TTC549 (cell line): ENCODE measurements at regions not wholly inside any gene's neighbourhood (a gene's known extent, or its start where the extent isn't known, plus 50 kb on each side); places are given as distances from the start of the nearest gene placed in this dataset.

Source experiments
- FAIRE-seq: peaks from 2 replicates; lab custom pipeline; 2012; peaks lifted over from hg19 to GRCh38; lab: Jason Lieb, UNC

GRCh38 chr2:118698564-118698963 lies 148.9 kb downstream of the EN1 start:
- no peak for FAIRE-seq

- FAIRE-seq = no peak
Measured at GRCh38 chr2:118697781-118698180, 149.7 kb downstream of the EN1 start.

DNA sequence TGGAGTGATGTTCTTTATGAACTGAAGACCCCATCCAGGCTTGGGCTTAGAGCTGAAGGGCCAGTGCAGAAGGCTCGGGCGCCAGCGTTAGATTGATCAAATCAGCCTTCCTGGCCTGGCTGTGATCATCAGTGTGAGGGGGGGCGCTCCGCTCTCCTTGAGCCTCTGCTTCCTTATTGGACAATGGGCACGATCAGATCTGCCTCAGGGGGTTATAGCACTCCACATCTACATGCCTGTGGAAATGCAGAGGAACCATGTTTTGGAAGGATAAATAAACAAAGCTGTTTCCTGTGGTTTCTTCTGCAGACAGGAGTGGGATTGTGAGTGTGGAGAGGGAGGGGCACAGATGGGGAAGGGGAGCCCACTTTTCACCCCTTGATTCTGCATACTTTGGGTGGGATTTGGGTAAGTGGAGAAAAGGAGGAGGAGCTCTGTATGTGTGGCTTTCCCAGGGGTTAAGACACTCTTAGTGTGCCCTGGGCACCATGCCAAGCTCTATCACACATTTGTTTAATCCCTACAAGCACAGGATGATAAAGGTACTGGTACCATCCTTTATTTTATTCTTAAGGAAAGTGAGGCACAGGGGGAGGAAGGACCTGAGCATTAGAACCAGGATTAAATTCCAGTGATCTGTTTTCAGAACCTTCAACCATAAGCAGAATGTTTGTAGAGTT lies 150.5 kb downstream of the EN1 start:
- FAIRE-seq = no peak

DNA sequence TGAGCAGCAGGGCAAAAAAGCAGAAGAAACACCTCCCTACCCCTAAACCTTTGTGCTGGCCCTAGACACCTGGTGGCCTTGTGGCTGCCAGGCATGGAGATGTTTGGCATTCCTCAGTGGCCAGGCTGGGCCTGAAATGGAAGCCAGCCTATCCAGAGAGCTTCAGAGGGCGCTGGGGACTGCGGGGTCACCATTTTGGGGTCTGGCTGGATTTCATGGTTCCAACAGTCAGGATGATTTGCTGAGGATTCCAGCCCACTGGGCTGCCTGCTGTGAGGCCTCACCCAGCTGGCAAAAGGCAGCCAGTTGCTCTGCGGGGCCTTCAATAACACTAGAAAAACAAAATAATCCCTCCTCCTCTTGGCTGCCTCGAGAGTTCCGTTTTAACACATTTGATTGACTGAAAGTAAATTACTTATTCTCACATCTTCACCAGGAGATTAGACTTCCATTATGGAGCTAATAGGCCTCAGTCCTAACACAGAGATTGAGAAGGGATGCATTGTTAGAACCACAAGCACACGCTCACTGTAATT lies 154.1 kb downstream of the EN1 start:
- no peak for FAIRE-seq

GRCh38 chr2:118689874-118690273 lies 157.6 kb downstream of the EN1 start:
- FAIRE-seq = no peak

GRCh38 chr2:118689456-118689855 lies 158.0 kb downstream of the EN1 start:
- FAIRE-seq = no peak

- FAIRE-seq = no peak
Measured at GRCh38 chr2:118689033-118689432, 158.4 kb downstream of the EN1 start.

GRCh38 chr2:118687698-118688097 lies 159.8 kb downstream of the EN1 start:
- FAIRE-seq = no peak

DNA sequence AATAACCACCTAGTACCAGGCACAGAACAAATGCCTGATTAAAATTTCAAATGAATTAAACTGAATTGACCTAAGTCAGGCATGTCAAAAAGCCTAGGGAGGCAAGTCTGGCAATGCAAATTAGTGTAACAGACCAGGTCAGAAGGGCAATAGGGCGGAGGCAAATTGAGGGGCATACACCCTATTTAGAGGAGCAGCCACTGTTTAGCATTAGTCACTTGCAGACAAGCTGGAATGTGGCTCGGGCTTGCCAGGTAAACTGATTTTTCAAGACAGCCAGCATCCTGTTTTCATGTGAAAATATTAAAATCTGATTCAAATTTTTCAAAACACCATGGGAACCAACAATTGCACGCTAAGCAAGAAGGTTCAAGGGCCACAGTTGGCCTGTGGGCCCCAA lies 160.3 kb downstream of the EN1 start:
- no peak for FAIRE-seq

DNA sequence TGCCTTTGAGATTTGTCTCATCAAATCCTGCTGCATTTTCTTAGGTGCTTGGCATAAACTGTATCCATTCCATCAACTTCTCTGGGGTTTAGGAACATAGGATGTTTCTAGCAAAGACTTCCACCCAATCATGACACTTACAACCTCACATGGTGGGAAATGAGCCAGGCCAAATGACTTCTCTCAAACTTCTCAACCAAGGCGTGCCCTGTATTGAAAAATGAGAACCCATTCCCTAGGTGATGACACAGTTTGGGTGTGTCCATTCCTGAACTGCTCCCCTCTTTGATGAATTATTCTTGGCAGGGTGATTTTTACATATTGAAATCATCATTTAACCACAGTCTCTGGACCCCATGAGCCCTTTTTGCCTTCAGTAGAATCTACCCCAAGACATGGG lies 161.1 kb downstream of the EN1 start:
- no peak for FAIRE-seq

DNA sequence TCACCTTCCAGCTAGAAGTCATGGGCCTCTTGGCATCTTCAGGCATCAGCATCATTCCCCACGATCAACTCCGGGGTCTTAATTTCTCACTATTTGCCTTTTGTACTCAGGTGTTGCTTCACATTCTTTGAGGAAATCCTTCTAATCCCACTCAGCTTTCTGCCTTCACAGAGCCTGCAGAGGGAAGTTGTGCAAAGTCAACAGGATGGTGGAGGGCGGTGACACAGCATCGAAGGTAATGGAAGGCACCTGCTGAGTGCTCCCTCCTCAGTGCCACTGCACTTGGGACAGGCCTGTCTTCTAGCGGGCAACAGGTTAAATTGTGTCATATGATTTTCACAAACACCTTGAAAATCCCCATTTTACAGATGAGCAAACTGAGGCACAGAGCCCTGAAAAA lies 164.0 kb downstream of the EN1 start:
- FAIRE-seq = no peak

- no peak for FAIRE-seq
Measured at GRCh38 chr2:118678985-118679384, 168.5 kb downstream of the EN1 start.

- FAIRE-seq = no peak
Measured at GRCh38 chr2:118677546-118677945, 169.9 kb downstream of the EN1 start.

GRCh38 chr2:118675531-118675930 lies 171.9 kb downstream of the EN1 start:
- no peak for FAIRE-seq

GRCh38 chr2:118672571-118673158 lies 174.8 kb downstream of the EN1 start:
- FAIRE-seq = no peak

DNA sequence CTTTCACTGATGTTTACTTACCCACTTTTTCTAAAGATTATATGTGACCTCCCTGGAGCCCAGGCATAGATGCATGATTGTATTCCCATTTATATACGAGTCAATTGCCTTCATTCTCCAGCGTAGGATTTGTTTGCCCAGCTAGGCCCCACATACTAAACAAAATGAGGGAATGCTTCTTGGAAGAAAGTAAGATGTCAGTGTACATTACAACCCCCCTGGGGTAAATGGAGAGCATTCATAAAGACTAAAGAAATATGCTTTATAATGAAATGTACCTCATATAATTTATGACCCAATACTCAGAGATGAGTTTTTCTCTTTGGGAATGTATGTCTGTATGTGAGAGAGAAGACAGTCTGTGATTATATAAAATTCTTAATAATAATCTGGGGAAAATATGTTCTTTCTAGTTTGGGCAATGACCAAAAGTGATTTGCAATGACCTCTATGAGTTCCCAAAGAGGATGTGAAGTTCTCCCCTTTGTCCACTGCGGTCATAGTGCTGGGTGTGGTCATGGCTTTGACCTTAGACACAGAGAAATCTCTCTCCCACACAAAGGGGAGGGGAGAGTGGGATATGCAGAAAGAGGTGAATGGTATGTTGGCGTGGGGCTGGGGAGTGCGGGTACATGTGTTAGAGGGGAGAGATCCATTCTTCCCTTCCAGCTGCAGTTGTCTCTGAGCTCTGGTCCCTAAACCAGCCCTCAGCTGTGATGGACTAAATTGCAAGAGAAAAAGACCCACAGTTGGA lies 175.6 kb downstream of the EN1 start:
- no peak for FAIRE-seq

- FAIRE-seq = no peak
Measured at GRCh38 chr2:118670838-118671237, 176.6 kb downstream of the EN1 start.

DNA sequence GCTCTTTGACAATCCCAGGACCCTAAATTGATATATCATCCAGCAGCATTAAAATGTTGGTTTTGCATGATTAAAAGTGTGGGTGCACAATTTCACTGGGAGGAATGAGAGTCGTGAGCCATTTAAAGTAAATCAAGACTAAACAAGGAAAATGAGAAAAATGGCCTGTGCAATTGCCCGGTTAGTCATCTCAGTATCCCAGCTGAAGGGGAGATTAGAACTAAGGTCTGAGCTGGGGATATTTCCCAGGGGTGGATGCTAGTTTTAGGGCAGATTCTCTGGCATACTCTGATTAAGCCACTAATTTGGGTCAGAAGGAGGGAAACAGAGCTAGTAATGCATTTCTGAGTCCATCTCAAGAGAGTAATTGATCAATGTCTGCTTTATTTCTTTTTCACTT lies 177.2 kb downstream of the EN1 start:
- no peak for FAIRE-seq

DNA sequence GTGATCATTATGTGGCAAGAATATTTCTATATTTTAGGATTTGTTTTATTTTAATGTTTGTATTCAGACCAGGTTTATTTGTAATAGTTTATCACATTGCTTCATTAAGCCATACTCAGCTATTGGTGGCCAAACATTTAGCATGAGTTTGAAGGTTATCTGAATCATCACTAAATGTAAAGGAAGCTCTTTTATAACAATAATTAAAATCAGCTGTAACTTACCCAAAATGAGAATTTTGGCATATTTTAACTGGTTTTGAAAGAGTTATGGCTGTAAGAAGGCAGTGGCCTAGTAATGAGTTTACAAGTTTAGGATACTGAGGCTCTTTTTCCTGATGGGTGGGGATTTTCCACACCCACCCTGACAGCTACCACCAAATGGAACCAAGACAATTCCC lies 177.8 kb downstream of the EN1 start:
- no peak for FAIRE-seq

DNA sequence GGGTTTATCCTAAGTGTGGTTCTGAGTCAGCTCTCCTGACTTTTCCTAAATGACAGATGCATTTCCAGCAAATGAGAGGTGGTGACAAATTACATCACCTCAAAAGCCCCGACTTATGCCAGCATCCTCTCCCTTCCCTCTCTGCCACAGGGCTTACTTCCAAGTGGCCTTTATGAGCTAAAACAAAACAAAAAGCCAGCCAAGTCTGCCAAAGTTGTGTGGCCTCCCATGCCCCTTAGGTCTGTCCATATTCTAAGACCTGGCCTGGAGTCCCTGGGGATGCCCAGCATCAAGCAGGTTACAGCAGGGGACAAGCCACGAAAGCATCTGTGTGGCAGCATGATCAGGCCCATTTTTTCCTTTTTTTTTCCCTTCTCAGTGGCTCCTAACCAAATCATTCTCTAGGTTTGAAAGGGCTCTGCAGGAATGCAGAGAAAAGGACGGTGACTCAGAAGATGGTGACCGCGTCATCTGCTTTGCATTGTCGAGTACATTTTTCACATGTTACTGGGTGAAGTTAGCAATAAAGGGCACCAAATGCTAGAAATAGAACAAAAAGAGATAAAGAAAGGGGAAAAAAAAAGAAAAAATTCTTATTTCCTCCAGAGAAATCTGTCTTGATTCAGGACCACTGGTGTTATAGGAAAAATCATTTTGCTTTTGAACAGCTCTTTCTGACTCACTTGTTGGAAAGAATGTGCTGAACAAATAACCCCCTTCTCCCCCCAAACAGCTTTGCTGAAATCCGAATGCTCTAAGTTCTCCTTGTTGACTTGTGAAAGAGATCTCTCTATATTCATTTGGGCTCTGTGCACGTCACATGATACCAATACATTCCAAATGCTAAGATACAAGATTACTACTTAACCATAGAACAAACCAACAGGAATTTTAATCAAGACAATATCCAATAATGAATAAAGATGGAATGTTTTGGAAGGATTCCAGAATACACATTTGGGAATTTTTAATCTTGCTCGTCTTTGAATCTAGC lies 178.7 kb downstream of the EN1 start:
- no peak for FAIRE-seq

- FAIRE-seq = no peak
Measured at GRCh38 chr2:118667964-118668363, 179.5 kb downstream of the EN1 start.

- FAIRE-seq = no peak
Measured at GRCh38 chr2:118667348-118667747, 180.1 kb downstream of the EN1 start.
